GM12878 (cell line): ENCODE measurements at regions not wholly inside any gene's neighbourhood (a gene's known extent, or its start where the extent isn't known, plus 50 kb on each side); places are given as distances from the start of the nearest gene placed in this dataset.

Experiments used
- ATAC-seq: fragments of 200-7000 bp; cut with Tn5 transposase; 3 replicates; pipeline ENCODE4 v1.9.1; 2020; ENCODE audit warnings: mild to moderate bottlenecking, moderate library complexity
- BruUV-seq: library from RNA; stranded (reverse); fragments of 400-500 nt; replicated peaks from 2 replicates; lab custom pipeline; 2021; lab: Mats Ljungman, UMichigan
- CTCF ChIA-PET: fragments of 300-600 bp; sonication (Branson Sonifier 250); formaldehyde crosslinking; extraction: SDS; loops from one replicate; lab custom pipeline; 2021; ENCODE audit warnings: inconsistent platforms; lab: Yijun Ruan, JAX
- POLR2A ChIA-PET: fragments of 350-600 bp; formaldehyde crosslinking; extraction: SDS; loops from one replicate; lab custom pipeline; 2021; ENCODE audit warnings: inconsistent platforms; lab: Charles Lee
- RAD21 ChIA-PET: fragments of 300-600 bp; sonication (Branson Sonifier 250); formaldehyde crosslinking; loops from one replicate; lab custom pipeline; 2023; ENCODE audit warnings: antibody characterized with exemption; ENCODE audit not compliant: unreplicated experiment; lab: Charles Lee
- SMC1A ChIA-PET: fragments of 300-600 bp; sonication (Branson Sonifier 250); formaldehyde crosslinking; loops from one replicate; lab custom pipeline; 2023; ENCODE audit not compliant: unreplicated experiment, uncharacterized antibody; lab: Charles Lee
- DNase-seq: peaks from one replicate; pipeline ENCODE4 v3.0.0-alpha.2; 2011; ENCODE audit warnings: low read depth, low spot score
- FAIRE-seq: peaks from 3 replicates; lab custom pipeline; 2011; peaks lifted over from hg19 to GRCh38; lab: Jason Lieb, UNC
- H2AFZ ChIP-seq: 2 replicates; pipeline ENCODE4 v1.6.0; 2011; ENCODE audit warnings: low read depth, low read length, control low read depth; ENCODE audit not compliant: control insufficient read depth
- H3K27ac ChIP-seq: 2 replicates; pipeline ENCODE4 v1.5.1; 2011; ENCODE audit warnings: control low read depth; ENCODE audit not compliant: control insufficient read depth, insufficient read depth
- H3K27me3 ChIP-seq, 2 experiments: replicated peaks in 1 of 2; 2 replicates each; pipeline versions ENCODE4 v1.6.0 to v1.6.1; 2011; ENCODE audit warnings: low read length in 1 of 2; ENCODE audit not compliant: control insufficient read depth in 2 of 2, insufficient read depth in 2 of 2
- H3K36me3 ChIP-seq, 2 experiments: 2 replicates each; pipeline ENCODE4 v1.5.1; 2011; ENCODE audit warnings: low read length in 1 of 2; ENCODE audit not compliant: control insufficient read depth in 2 of 2, insufficient read depth in 2 of 2
- H3K4me1 ChIP-seq: 2 replicates; pipeline ENCODE4 v1.6.1; 2011; ENCODE audit warnings: mild to moderate bottlenecking, low read length, moderate library complexity, mixed read lengths; ENCODE audit not compliant: control insufficient read depth, insufficient read depth
- H3K4me2 ChIP-seq: 2 replicates; pipeline ENCODE4 v1.6.0; 2011; ENCODE audit warnings: control low read depth; ENCODE audit not compliant: control insufficient read depth, insufficient read depth
- H3K4me3 ChIP-seq: fragments of 200-600 bp; sonication (generic); 2 replicates; pipeline ENCODE4 v1.5.1; 2016
- H3K79me2 ChIP-seq: 2 replicates; pipeline ENCODE4 v1.6.0; 2011; ENCODE audit warnings: low read length; ENCODE audit not compliant: control insufficient read depth, insufficient read depth
- H3K9ac ChIP-seq: 2 replicates; pipeline ENCODE4 v1.8.0; 2011; ENCODE audit warnings: low read length, control low read depth, mixed read lengths; ENCODE audit not compliant: control insufficient read depth, insufficient read depth
- H3K9me3 ChIP-seq: replicated peaks from 3 replicates; pipeline ENCODE4 v1.5.1; 2011; ENCODE audit warnings: mild to moderate bottlenecking, low read length; ENCODE audit not compliant: control insufficient read depth, insufficient read depth
- H4K20me1 ChIP-seq: 2 replicates; pipeline ENCODE4 v1.6.0; 2011; ENCODE audit not compliant: control insufficient read depth, insufficient read depth
- ATF3 ChIP-seq: IDR thresholded peaks from 2 replicates; pipeline ENCODE4 v1.6.1; 2011; ENCODE audit warnings: low read depth, mild to moderate bottlenecking, low read length, moderate library complexity, borderline replicate concordance; ENCODE audit errors: extremely low read depth
- CREM ChIP-seq: IDR thresholded peaks from 2 replicates; pipeline ENCODE4 v1.6.1; 2014; ENCODE audit warnings: antibody characterized with exemption, low read depth
- EED ChIP-seq: sonication (generic); IDR thresholded peaks from 2 replicates; pipeline ENCODE4 v1.6.1; 2016; ENCODE audit warnings: antibody characterized with exemption, low read depth
- ETV6 ChIP-seq, 2 experiments: fragments of 450-650 bp in 1 of 2; IDR thresholded peaks in 1 of 2; conservative IDR thresholded peaks in 1 of 2; 2 replicates each; pipeline ENCODE4 v1.6.1; 2014; ENCODE audit warnings: antibody characterized with exemption in 1 of 2, borderline replicate concordance in 1 of 2, low read depth in 1 of 2, mild to moderate bottlenecking in 1 of 2, moderate library complexity in 1 of 2
- FOXK2 ChIP-seq: fragments of 450-650 bp; IDR thresholded peaks from 2 replicates; pipeline ENCODE4 v1.6.1; 2017; ENCODE audit warnings: mild to moderate bottlenecking, moderate library complexity
- HDAC6 ChIP-seq: fragments of 200-600 bp; sonication (generic); IDR thresholded peaks from one replicate; pipeline ENCODE4 v1.8.0; 2017; ENCODE audit warnings: antibody characterized with exemption; ENCODE audit not compliant: unreplicated experiment
- IRF4 ChIP-seq: IDR thresholded peaks from 2 replicates; pipeline ENCODE4 v1.6.1; 2011; ENCODE audit warnings: low read depth, low read length
- PBX3 ChIP-seq: IDR thresholded peaks from 2 replicates; pipeline ENCODE4 v1.6.1; 2011; ENCODE audit warnings: mild to moderate bottlenecking, low read depth, low read length, moderate library complexity; ENCODE audit not compliant: insufficient replicate concordance
- POU2F2 ChIP-seq: IDR thresholded peaks from 3 replicates; pipeline ENCODE4 v1.6.1; 2011; ENCODE audit warnings: low read depth, mild to moderate bottlenecking, low read length, borderline replicate concordance
- RBBP5 ChIP-seq: fragments of 200-600 bp; sonication (generic); conservative IDR thresholded peaks from 2 replicates; pipeline ENCODE4 v1.6.1; 2016
- TCF12 ChIP-seq: IDR thresholded peaks from 2 replicates; pipeline ENCODE4 v1.6.1; 2011; ENCODE audit warnings: low read depth, mild to moderate bottlenecking, low read length
- WGBS: methylation state at CpG from one replicate; pipeline ENCODE4 v1.1.6; 2016; ENCODE audit warnings: low lambda C conversion rate; ENCODE audit not compliant: insufficient replicate concordance, insufficient coverage; ENCODE audit errors: missing lambda C conversion rate; 5-methylcytosine and 5-hydroxymethylcytosine counted together
- in situ Hi-C: fragments of 300-500 bp; cut with MboI; formaldehyde crosslinking; loops from 9 replicates; pipeline ENCODE4 v1.14.3; 2018; ENCODE audit warnings: mixed read lengths
- intact Hi-C: fragments of 100-400 bp; cut with micrococcal nuclease; formaldehyde crosslinking; loops from one replicate; pipeline ENCODE4 v1.14.2; 2022; ENCODE audit not compliant: unreplicated experiment

GRCh38 chr3:118098827-118099226, 935.8 kb downstream of the IGSF11 start (continued):
- no peak for TF ChIP-seq PBX3
- TF ChIP-seq HDAC6, result no peak
- no peak for TF ChIP-seq CREM
- no peak for TF ChIP-seq IRF4
- TF ChIP-seq ETV6 (conservative IDR thresholded peaks at IDR 0.05 in 1 of 2, IDR thresholded peaks at IDR 0.05 in 1 of 2; ENCODE audit: borderline replicate concordance in 1 of 2, low read depth in 1 of 2), result no peak
- no peak for TF ChIP-seq FOXK2
- TF ChIP-seq TCF12, result no peak
- TF ChIP-seq, all 136 proteins: peak for 0

GRCh38 chr3:118101891-118102290, 932.8 kb downstream of the IGSF11 start:
- ChIA-PET SMC1A (interaction anchor here (0.6 kb wide), 1 partner anchor 29 kb away, joined by 3 read pairs; no protein-coding TSS in a partner anchor), CTCF (no interaction called here), POLR2A (no interaction called here), RAD21 (no interaction called here)
- no peak overlapping the region for H3K9ac ChIP-seq
- H3K36me3 ChIP-seq, result no peaks in the 10 kb centered on the region
- no peaks in the 10 kb centered on the region for H4K20me1 ChIP-seq
- TF ChIP-seq RBBP5 (no peak), ATF3 (no peak), POU2F2 (no peak), EED (no peak)
- in situ Hi-C loops (no loop called here), intact Hi-C loops (loop anchor here (10.0 kb wide), 1 partner anchor 523 kb away; no protein-coding TSS in a partner anchor)
- H3K9me3 ChIP-seq, result no peaks in the 10 kb centered on the region
- FAIRE-seq (no peak), ATAC-seq (no peak), DNase-seq (no peak)
- no TSS peak for BruUV-seq
- H3K4me3 ChIP-seq, result no peak overlapping the region
- H3K27me3 ChIP-seq, result no peaks in the 10 kb centered on the region
- H3K4me1 ChIP-seq, result no peaks in the 10 kb centered on the region
- H3K27ac ChIP-seq, result no peak overlapping the region
- 27% methylated on average over 2 of the region's 2 CpGs for WGBS
- no peaks in the 10 kb centered on the region for H3K79me2 ChIP-seq
- H2AFZ ChIP-seq, result no peak overlapping the region
- H3K4me2 ChIP-seq, result no peak overlapping the region
